ENCODE measurements at regions not wholly inside any gene's neighbourhood (a gene's known extent, or its start where the extent isn't known, plus 50 kb on each side); places are given as distances from the start of the nearest gene placed in this dataset.

GRCh38 chr17:34527908-34528470 is 51.4 kb upstream of the TMEM132E start:
- no peak for DNase-seq

- DNase-seq, result no peak
Observed at GRCh38 chr17:34527136-34527907, 52.1 kb upstream of the TMEM132E start.

GRCh38 chr17:34525651-34526050 is 53.7 kb upstream of the TMEM132E start:
- DNase-seq, result no peak

- no peak for DNase-seq
Observed at GRCh38 chr17:34521955-34522354, 57.4 kb upstream of the TMEM132E start.

GRCh38 chr17:34519282-34519681 is 60.1 kb upstream of the TMEM132E start:
- DNase-seq, result no peak

- DNase-seq, result no peak
Observed at GRCh38 chr17:34517406-34517805, 62.0 kb upstream of the TMEM132E start.

- DNase-seq, result no peak
Observed at GRCh38 chr17:34511931-34512330, 67.5 kb upstream of the TMEM132E start.

GRCh38 chr17:34511265-34511664 is 68.1 kb upstream of the TMEM132E start:
- no peak for DNase-seq

GRCh38 chr17:34504814-34505484 is 74.4 kb upstream of the TMEM132E start:
- no peak for DNase-seq

- no peak for DNase-seq
Observed at GRCh38 chr17:34503528-34504195, 75.7 kb upstream of the TMEM132E start.

- DNase-seq, result no peak
Observed at GRCh38 chr17:34502426-34502825, 77.0 kb upstream of the TMEM132E start.

- no peak for DNase-seq
Observed at GRCh38 chr17:34499576-34499975, 79.8 kb upstream of the TMEM132E start.

- no peak for DNase-seq
Observed at GRCh38 chr17:34493917-34494316, 85.5 kb upstream of the TMEM132E start.

GRCh38 chr17:34487626-34488025 is 91.8 kb upstream of the TMEM132E start:
- DNase-seq, result no peak

GRCh38 chr17:34486761-34487160 is 92.6 kb upstream of the TMEM132E start:
- DNase-seq, result no peak

- DNase-seq, result no peak
Observed at GRCh38 chr17:34485999-34486398, 93.4 kb upstream of the TMEM132E start.

- DNase-seq, result no peak
Observed at GRCh38 chr17:34484193-34484733, 95.1 kb upstream of the TMEM132E start.

GRCh38 chr17:34482730-34483129 is 96.7 kb upstream of the TMEM132E start:
- no peak for DNase-seq

GRCh38 chr17:34481779-34482178 is 97.6 kb upstream of the TMEM132E start:
- no peak for DNase-seq

GRCh38 chr17:34479371-34479770 is 100.0 kb upstream of the TMEM132E start:
- DNase-seq, result no peak

GRCh38 chr17:34478244-34478643 is 101.1 kb upstream of the TMEM132E start:
- DNase-seq, result no peak

GRCh38 chr17:34475296-34475695 is 104.1 kb upstream of the TMEM132E start:
- no peak for DNase-seq

- no peak for DNase-seq
Observed at GRCh38 chr17:34474706-34475105, 104.7 kb upstream of the TMEM132E start.
